ENCODE measurements at regions not wholly inside any gene's neighbourhood (a gene's known extent, or its start where the extent isn't known, plus 50 kb on each side); places are given as distances from the start of the nearest gene placed in this dataset.
A peak's percentile ranks its signal among the peaks of the same experiment; 100 is the strongest.

- H3K27ac ChIP-seq (ENCODE audit: low read depth, low read length), result no peak overlapping the region
- no peak overlapping the region for H3K4me3 ChIP-seq (ENCODE audit: low read length)
- H3K36me3 ChIP-seq (ENCODE audit: control insufficient read depth, insufficient read depth, low read length), result no peaks in the 10 kb centered on the region
- no peaks in the 10 kb centered on the region for H3K27me3 ChIP-seq (ENCODE audit: control insufficient read depth, insufficient read depth, low read length)
- no peaks in the 10 kb centered on the region for H3K4me1 ChIP-seq (ENCODE audit: control insufficient read depth, insufficient read depth, low read length)
- H3K9ac ChIP-seq (ENCODE audit: low read length), result no peak overlapping the region
Measured at GRCh38 chr2:241924069-241924908, 54.8 kb downstream of the RTP5 start.

- H3K4me1 ChIP-seq (ENCODE audit: control insufficient read depth, insufficient read depth, low read length), result no peaks in the 10 kb centered on the region
- no peak overlapping the region for H3K27ac ChIP-seq (ENCODE audit: low read depth, low read length)
- H3K9ac ChIP-seq (ENCODE audit: low read length), result no peak overlapping the region
- no peaks in the 10 kb centered on the region for H3K27me3 ChIP-seq (ENCODE audit: control insufficient read depth, insufficient read depth, low read length)
- no peak overlapping the region for H3K4me3 ChIP-seq (ENCODE audit: low read length)
- no peaks in the 10 kb centered on the region for H3K36me3 ChIP-seq (ENCODE audit: control insufficient read depth, insufficient read depth, low read length)
Measured at GRCh38 chr2:241924909-241925250, 55.4 kb downstream of the RTP5 start.

GRCh38 chr2:241925277-241925676 is 55.7 kb downstream of the RTP5 start:
- no peaks in the 10 kb centered on the region for H3K27me3 ChIP-seq (ENCODE audit: control insufficient read depth, insufficient read depth, low read length)
- H3K27ac ChIP-seq (ENCODE audit: low read depth, low read length), result no peak overlapping the region
- no peaks in the 10 kb centered on the region for H3K4me1 ChIP-seq (ENCODE audit: control insufficient read depth, insufficient read depth, low read length)
- no peak overlapping the region for H3K4me3 ChIP-seq (ENCODE audit: low read length)
- no peaks in the 10 kb centered on the region for H3K36me3 ChIP-seq (ENCODE audit: control insufficient read depth, insufficient read depth, low read length)
- no peak overlapping the region for H3K9ac ChIP-seq (ENCODE audit: low read length)

- Histone ChIP-seq H3K36me3 (ENCODE audit: control insufficient read depth, insufficient read depth, low read length) (no peaks in the 10 kb centered on the region), H3K4me1 (ENCODE audit: control insufficient read depth, insufficient read depth, low read length) (no peaks in the 10 kb centered on the region), H3K27me3 (ENCODE audit: control insufficient read depth, insufficient read depth, low read length) (no peaks in the 10 kb centered on the region), H3K4me3 (ENCODE audit: low read length) (no peak overlapping the region), H3K9ac (ENCODE audit: low read length) (no peak overlapping the region), H3K27ac (ENCODE audit: low read depth, low read length) (no peak overlapping the region)
Measured at GRCh38 chr2:241925821-241926441, 56.4 kb downstream of the RTP5 start.

- no peak overlapping the region for H3K27ac ChIP-seq (ENCODE audit: low read depth, low read length)
- no peaks in the 10 kb centered on the region for H3K36me3 ChIP-seq (ENCODE audit: control insufficient read depth, insufficient read depth, low read length)
- no peaks in the 10 kb centered on the region for H3K4me1 ChIP-seq (ENCODE audit: control insufficient read depth, insufficient read depth, low read length)
- no peak overlapping the region for H3K4me3 ChIP-seq (ENCODE audit: low read length)
- no peaks in the 10 kb centered on the region for H3K27me3 ChIP-seq (ENCODE audit: control insufficient read depth, insufficient read depth, low read length)
- H3K9ac ChIP-seq (ENCODE audit: low read length), result no peak overlapping the region
Measured at GRCh38 chr2:241926541-241927311, 57.2 kb downstream of the RTP5 start.

- Histone ChIP-seq H3K4me1 (ENCODE audit: control insufficient read depth, insufficient read depth, low read length) (peaks cover 5% of the 10 kb centered on the region), H3K27me3 (ENCODE audit: control insufficient read depth, insufficient read depth, low read length) (no peaks in the 10 kb centered on the region), H3K36me3 (ENCODE audit: control insufficient read depth, insufficient read depth, low read length) (no peaks in the 10 kb centered on the region), H3K4me3 (ENCODE audit: low read length) (no peak overlapping the region), H3K27ac (ENCODE audit: low read depth, low read length) (no peak overlapping the region), H3K9ac (ENCODE audit: low read length) (no peak overlapping the region)
Measured at GRCh38 chr2:241929551-241930490, 60.3 kb downstream of the RTP5 start.

GRCh38 chr2:241931084-241931975 is 61.8 kb downstream of the RTP5 start:
- Histone ChIP-seq H3K27ac (ENCODE audit: low read depth, low read length) (no peak overlapping the region), H3K36me3 (ENCODE audit: control insufficient read depth, insufficient read depth, low read length) (no peaks in the 10 kb centered on the region), H3K4me3 (ENCODE audit: low read length) (no peak overlapping the region), H3K27me3 (ENCODE audit: control insufficient read depth, insufficient read depth, low read length) (no peaks in the 10 kb centered on the region), H3K9ac (ENCODE audit: low read length) (no peak overlapping the region), H3K4me1 (ENCODE audit: control insufficient read depth, insufficient read depth, low read length) (peaks cover 5% of the 10 kb centered on the region)

GRCh38 chr2:241931976-241932898 is 62.7 kb downstream of the RTP5 start:
- H3K4me1 ChIP-seq (ENCODE audit: control insufficient read depth, insufficient read depth, low read length), result peaks cover 5% of the 10 kb centered on the region
- no peak overlapping the region for H3K4me3 ChIP-seq (ENCODE audit: low read length)
- no peaks in the 10 kb centered on the region for H3K27me3 ChIP-seq (ENCODE audit: control insufficient read depth, insufficient read depth, low read length)
- no peaks in the 10 kb centered on the region for H3K36me3 ChIP-seq (ENCODE audit: control insufficient read depth, insufficient read depth, low read length)
- H3K9ac ChIP-seq (ENCODE audit: low read length), result no peak overlapping the region
- no peak overlapping the region for H3K27ac ChIP-seq (ENCODE audit: low read depth, low read length)

- Histone ChIP-seq H3K27me3 (ENCODE audit: control insufficient read depth, insufficient read depth, low read length) (no peaks in the 10 kb centered on the region), H3K36me3 (ENCODE audit: control insufficient read depth, insufficient read depth, low read length) (no peaks in the 10 kb centered on the region), H3K4me1 (ENCODE audit: control insufficient read depth, insufficient read depth, low read length) (peaks cover 5% of the 10 kb centered on the region), H3K4me3 (ENCODE audit: low read length) (no peak overlapping the region), H3K9ac (ENCODE audit: low read length) (no peak overlapping the region), H3K27ac (ENCODE audit: low read depth, low read length) (peak overlapping the region; percentile 59)
Measured at GRCh38 chr2:241932899-241933178, 63.3 kb downstream of the RTP5 start.

- H3K4me3 ChIP-seq (ENCODE audit: low read length), result no peak overlapping the region
- H3K27me3 ChIP-seq (ENCODE audit: control insufficient read depth, insufficient read depth, low read length), result no peaks in the 10 kb centered on the region
- no peak overlapping the region for H3K9ac ChIP-seq (ENCODE audit: low read length)
- H3K4me1 ChIP-seq (ENCODE audit: control insufficient read depth, insufficient read depth, low read length), result peaks cover 5% of the 10 kb centered on the region
- H3K27ac ChIP-seq (ENCODE audit: low read depth, low read length), result peak overlapping the region; percentile 59
- H3K36me3 ChIP-seq (ENCODE audit: control insufficient read depth, insufficient read depth, low read length), result no peaks in the 10 kb centered on the region
Measured at GRCh38 chr2:241933179-241933911, 63.8 kb downstream of the RTP5 start.
